ENCODE measurements at regions not wholly inside any gene's neighbourhood (a gene's known extent, or its start where the extent isn't known, plus 50 kb on each side); places are given as distances from the start of the nearest gene placed in this dataset.

DNA sequence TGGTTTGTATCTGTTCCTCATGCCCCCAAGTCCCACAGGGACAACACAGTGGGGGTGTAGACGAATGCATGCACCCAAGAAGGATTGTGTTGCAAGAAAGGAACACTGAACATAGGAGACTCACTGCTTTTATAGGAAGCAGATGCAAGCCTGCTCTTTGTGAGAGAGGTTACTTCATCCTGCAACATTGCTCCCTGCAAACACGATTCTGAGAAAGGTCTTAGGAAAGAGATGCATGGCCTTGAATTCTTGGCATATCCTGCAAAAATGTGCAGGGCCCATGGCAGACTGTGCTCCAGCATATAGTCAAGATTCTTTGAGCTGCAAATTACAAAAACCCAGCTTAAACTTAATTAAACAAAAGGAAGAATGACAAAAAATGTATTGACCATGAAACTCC is 312.2 kb upstream of the MGAT5 start:
- H3K9ac ChIP-seq (ENCODE audit: low read length), result no peak overlapping the region
- H3K27ac ChIP-seq (ENCODE audit: low read depth, low read length), result no peak overlapping the region
- H3K27me3 ChIP-seq (ENCODE audit: control insufficient read depth, insufficient read depth, low read length), result no peaks in the 10 kb centered on the region
- H3K36me3 ChIP-seq (ENCODE audit: control insufficient read depth, insufficient read depth, low read length), result no peaks in the 10 kb centered on the region
- no peaks in the 10 kb centered on the region for H3K4me1 ChIP-seq (ENCODE audit: control insufficient read depth, insufficient read depth, low read length)
- no peak overlapping the region for H3K4me3 ChIP-seq (ENCODE audit: low read length)

DNA sequence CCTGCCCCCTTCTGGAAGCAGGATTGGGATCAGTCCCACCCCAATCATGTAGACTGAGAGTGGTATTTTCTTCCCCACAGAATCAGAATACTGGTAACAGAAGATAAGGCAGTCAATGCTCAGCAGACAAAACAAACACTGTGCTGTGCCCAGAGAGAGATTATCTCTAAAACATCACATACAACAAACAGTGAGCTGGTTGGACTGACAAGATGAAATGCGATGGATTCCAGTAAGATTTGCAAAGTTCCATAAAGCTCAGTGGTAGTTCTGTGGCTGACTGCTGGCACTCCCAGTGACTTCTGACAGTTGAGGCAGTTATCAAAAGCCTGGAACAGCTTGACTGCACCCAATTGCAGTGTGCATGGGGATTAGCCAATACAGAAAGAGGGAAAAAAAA is 311.5 kb upstream of the MGAT5 start:
- Histone ChIP-seq H3K27me3 (ENCODE audit: control insufficient read depth, insufficient read depth, low read length) (no peaks in the 10 kb centered on the region), H3K36me3 (ENCODE audit: control insufficient read depth, insufficient read depth, low read length) (no peaks in the 10 kb centered on the region), H3K4me3 (ENCODE audit: low read length) (no peak overlapping the region), H3K4me1 (ENCODE audit: control insufficient read depth, insufficient read depth, low read length) (no peaks in the 10 kb centered on the region), H3K9ac (ENCODE audit: low read length) (no peak overlapping the region), H3K27ac (ENCODE audit: low read depth, low read length) (no peak overlapping the region)

DNA sequence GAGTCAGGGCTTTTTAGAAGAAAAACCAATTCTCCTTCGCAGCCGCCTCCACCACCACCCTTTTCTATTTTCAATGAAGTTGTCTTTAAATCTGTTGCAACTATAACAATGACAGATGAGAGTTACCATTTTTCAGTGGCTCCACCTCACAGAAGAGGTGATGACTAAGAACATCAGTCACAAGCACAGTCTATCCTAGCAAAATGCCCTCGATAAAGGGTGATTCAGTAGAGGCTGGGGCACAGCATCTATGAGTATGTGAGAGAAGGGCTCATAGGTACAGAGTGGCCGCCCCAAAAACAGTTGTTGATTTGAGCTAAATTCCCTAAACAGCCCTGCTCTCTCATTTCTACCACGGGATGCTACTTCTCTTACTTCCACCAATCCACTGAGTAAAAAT is 310.8 kb upstream of the MGAT5 start:
- H3K4me1 ChIP-seq (ENCODE audit: control insufficient read depth, insufficient read depth, low read length), result no peaks in the 10 kb centered on the region
- H3K27me3 ChIP-seq (ENCODE audit: control insufficient read depth, insufficient read depth, low read length), result no peaks in the 10 kb centered on the region

DNA sequence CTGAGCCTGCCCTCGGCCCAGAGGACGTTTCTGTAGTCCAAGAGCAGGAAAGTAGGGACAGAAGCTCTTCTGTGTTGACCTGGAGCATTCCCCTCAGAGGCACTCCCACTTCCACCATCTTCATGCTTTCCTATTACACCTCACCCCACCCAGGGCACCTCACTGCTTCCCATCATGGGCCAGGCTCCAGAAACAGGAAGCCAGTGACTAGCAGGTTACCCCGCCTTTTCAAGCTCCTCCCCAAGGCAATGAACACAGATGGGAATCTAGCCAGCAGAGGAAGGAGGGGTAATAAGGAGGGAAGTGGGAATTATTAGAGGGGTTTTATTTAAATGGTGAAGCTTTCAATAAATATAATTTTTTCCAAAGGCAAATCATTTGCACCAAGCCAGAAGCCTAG is 308.8 kb upstream of the MGAT5 start:
- no peaks in the 10 kb centered on the region for H3K27me3 ChIP-seq (ENCODE audit: control insufficient read depth, insufficient read depth, low read length)
- no peak overlapping the region for H3K27ac ChIP-seq (ENCODE audit: low read depth, low read length)
- H3K4me3 ChIP-seq (ENCODE audit: low read length), result no peak overlapping the region
- H3K4me1 ChIP-seq (ENCODE audit: control insufficient read depth, insufficient read depth, low read length), result no peaks in the 10 kb centered on the region
- H3K9ac ChIP-seq (ENCODE audit: low read length), result no peak overlapping the region
- H3K36me3 ChIP-seq (ENCODE audit: control insufficient read depth, insufficient read depth, low read length), result no peaks in the 10 kb centered on the region

More for the DNA sequence above, 310.8 kb upstream of the MGAT5 start:
- Histone ChIP-seq H3K36me3 (ENCODE audit: control insufficient read depth, insufficient read depth, low read length) (no peaks in the 10 kb centered on the region), H3K9ac (ENCODE audit: low read length) (no peak overlapping the region), H3K27ac (ENCODE audit: low read depth, low read length) (no peak overlapping the region), H3K4me3 (ENCODE audit: low read length) (no peak overlapping the region)

DNA sequence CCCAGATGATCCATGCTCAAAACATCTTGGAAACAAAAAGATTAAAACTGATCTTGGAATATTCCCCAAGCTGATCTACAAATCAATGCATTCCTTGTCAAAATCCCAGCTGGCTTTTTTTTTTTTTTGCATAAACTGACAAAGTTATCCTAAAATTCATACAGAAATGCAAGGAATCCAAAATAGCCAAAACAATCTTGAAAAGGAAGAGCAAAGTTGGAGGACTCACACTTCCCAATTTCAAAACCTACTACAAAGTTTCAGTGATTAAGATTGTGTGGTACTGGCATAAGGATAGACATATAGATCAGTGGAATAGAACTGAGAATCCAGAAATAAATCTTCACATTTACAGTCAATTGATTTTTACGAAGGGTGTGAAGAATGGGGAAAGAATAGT is 306.8 kb upstream of the MGAT5 start:
- Histone ChIP-seq H3K27ac (ENCODE audit: low read depth, low read length) (no peak overlapping the region), H3K4me3 (ENCODE audit: low read length) (no peak overlapping the region), H3K4me1 (ENCODE audit: control insufficient read depth, insufficient read depth, low read length) (no peaks in the 10 kb centered on the region), H3K36me3 (ENCODE audit: control insufficient read depth, insufficient read depth, low read length) (no peaks in the 10 kb centered on the region), H3K9ac (ENCODE audit: low read length) (no peak overlapping the region), H3K27me3 (ENCODE audit: control insufficient read depth, insufficient read depth, low read length) (no peaks in the 10 kb centered on the region)

DNA sequence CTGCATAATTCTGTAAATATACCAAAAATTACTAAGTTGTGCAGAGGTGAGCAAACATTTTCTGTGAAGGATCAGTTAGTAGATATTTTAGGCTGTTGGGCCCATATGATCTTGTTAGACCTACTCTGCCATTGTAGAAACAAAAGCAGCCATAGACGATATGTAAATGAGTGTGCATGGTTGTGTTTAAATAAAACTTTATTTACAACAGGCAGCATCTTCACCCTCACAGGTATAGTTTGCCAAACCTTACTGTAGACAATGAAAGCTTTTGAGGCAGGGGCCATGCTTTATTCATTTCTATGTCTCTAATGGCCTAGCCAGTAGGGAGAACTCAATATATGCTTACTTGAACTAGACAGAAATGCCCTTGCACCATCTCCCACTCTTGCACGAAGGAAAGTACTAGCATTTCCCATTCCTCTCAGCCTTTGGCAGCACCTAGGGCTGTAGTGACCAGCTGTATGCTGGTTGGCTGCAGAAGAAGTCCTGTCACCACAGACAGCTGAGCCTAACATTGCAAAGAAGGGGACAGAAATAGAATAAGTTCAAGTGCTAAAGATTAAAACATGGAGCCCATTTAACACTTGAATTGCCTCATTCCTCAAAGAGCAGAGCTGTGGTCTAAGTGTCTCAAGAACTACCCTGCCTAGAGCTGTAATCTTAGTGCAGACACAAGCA is 305.1 kb upstream of the MGAT5 start:
- Histone ChIP-seq H3K4me3 (ENCODE audit: low read length) (no peak overlapping the region), H3K4me1 (ENCODE audit: control insufficient read depth, insufficient read depth, low read length) (no peaks in the 10 kb centered on the region), H3K9ac (ENCODE audit: low read length) (no peak overlapping the region), H3K36me3 (ENCODE audit: control insufficient read depth, insufficient read depth, low read length) (no peaks in the 10 kb centered on the region), H3K27ac (ENCODE audit: low read depth, low read length) (no peak overlapping the region), H3K27me3 (ENCODE audit: control insufficient read depth, insufficient read depth, low read length) (no peaks in the 10 kb centered on the region)

DNA sequence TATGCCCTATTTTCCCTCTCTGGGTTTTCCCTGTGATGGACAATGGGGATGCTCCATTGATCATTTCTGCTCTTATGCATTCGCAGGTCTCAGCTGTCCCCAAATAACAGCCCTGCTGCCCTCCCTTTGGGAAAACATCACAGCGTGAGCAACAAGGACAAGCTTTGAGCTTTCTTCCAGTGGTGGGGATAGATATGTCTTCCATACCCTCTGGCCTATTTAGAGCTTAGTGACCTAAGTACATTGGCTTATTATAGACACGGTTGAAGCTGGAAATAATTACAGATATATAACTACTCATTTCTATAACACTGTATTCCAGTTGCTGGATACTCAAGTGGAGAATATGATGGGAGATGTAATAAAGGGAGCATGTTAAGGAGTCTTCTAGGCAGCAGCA is 304.3 kb upstream of the MGAT5 start:
- no peaks in the 10 kb centered on the region for H3K36me3 ChIP-seq (ENCODE audit: control insufficient read depth, insufficient read depth, low read length)
- H3K4me1 ChIP-seq (ENCODE audit: control insufficient read depth, insufficient read depth, low read length), result no peaks in the 10 kb centered on the region
- H3K27me3 ChIP-seq (ENCODE audit: control insufficient read depth, insufficient read depth, low read length), result no peaks in the 10 kb centered on the region
- no peak overlapping the region for H3K27ac ChIP-seq (ENCODE audit: low read depth, low read length)
- no peak overlapping the region for H3K4me3 ChIP-seq (ENCODE audit: low read length)
- H3K9ac ChIP-seq (ENCODE audit: low read length), result no peak overlapping the region

DNA sequence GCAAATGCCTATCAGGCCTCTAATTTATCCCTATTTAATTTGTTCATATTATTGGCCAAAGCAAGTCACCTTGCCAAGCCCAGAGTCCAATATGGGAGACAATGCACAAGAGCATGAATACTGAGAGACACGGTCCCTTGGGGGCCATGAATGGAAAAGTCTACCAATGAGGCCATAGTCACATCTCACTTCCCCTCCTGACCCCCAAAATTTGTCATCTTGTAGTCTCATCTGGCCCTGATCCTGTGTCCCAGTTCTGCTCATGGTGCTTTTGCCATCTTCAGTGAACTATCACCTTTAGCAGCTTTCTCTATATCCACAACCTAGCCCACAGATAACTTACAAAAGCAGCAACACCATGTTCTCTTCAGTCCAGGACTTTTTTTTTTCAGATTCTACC is 302.7 kb upstream of the MGAT5 start:
- no peak overlapping the region for H3K4me3 ChIP-seq (ENCODE audit: low read length)
- H3K27ac ChIP-seq (ENCODE audit: low read depth, low read length), result no peak overlapping the region
- H3K9ac ChIP-seq (ENCODE audit: low read length), result no peak overlapping the region
- no peaks in the 10 kb centered on the region for H3K4me1 ChIP-seq (ENCODE audit: control insufficient read depth, insufficient read depth, low read length)
- no peaks in the 10 kb centered on the region for H3K27me3 ChIP-seq (ENCODE audit: control insufficient read depth, insufficient read depth, low read length)
- no peaks in the 10 kb centered on the region for H3K36me3 ChIP-seq (ENCODE audit: control insufficient read depth, insufficient read depth, low read length)

DNA sequence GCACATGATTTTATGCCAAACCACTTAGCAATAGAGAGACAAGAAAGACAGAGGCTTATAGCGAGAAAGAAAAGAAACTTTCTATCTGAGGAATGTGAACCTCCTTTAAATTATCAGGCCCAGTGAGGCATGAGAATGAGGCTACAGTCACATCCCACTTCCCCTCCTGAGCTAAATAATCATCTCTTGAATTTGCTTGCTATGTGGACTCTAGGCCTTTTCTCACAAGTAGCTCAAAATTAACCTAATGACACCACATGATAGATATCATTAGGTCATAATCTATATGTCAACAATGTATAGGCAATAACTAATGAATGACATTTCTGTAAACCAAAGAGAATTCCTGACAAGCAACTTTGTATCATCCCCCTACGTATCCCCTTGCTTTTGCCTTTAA is 301.5 kb upstream of the MGAT5 start:
- Histone ChIP-seq H3K27me3 (ENCODE audit: control insufficient read depth, insufficient read depth, low read length) (no peaks in the 10 kb centered on the region), H3K4me3 (ENCODE audit: low read length) (no peak overlapping the region), H3K9ac (ENCODE audit: low read length) (no peak overlapping the region), H3K4me1 (ENCODE audit: control insufficient read depth, insufficient read depth, low read length) (no peaks in the 10 kb centered on the region), H3K36me3 (ENCODE audit: control insufficient read depth, insufficient read depth, low read length) (no peaks in the 10 kb centered on the region), H3K27ac (ENCODE audit: low read depth, low read length) (no peak overlapping the region)

DNA sequence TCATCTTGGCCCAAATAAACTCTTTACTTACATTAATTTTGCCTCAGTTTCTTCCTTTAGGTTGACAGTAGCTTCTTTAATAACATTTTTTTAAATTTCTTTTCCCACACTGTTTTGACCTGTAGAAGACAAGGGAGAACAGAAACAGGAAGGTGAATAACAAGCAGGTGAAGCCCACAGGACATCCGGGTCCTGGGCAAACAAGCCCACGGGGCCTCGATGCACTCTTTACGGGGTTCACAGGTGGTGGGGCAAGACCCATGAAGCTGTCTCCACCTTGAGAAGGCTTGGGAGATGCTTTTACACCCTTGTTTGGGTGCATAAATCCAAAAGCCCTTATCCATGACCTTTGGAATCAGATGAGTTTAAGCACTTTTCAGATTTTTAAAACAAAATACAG is 301.0 kb upstream of the MGAT5 start:
- H3K36me3 ChIP-seq (ENCODE audit: control insufficient read depth, insufficient read depth, low read length), result no peaks in the 10 kb centered on the region
- H3K27ac ChIP-seq (ENCODE audit: low read depth, low read length), result no peak overlapping the region
- H3K27me3 ChIP-seq (ENCODE audit: control insufficient read depth, insufficient read depth, low read length), result no peaks in the 10 kb centered on the region
- H3K4me1 ChIP-seq (ENCODE audit: control insufficient read depth, insufficient read depth, low read length), result no peaks in the 10 kb centered on the region
- no peak overlapping the region for H3K9ac ChIP-seq (ENCODE audit: low read length)
- H3K4me3 ChIP-seq (ENCODE audit: low read length), result no peak overlapping the region

DNA sequence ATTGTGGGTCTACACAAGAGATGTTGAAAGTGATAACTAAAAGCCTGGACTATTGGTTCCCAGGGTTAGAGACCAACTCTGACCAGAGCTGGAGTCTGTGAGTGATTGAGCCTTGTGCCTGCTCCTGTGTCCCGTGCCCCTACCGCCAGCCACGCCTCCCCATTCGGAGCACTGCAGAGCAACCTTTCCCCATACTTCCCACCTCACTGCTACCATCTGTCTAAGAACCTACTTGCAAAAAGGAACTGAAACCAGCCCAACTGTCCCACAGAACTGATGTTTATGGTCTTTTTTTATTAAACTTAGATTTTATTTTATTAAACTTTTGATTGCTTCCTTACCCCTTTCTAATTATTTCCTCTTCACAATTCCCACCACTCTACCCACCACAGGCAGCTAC is 300.3 kb upstream of the MGAT5 start:
- no peak overlapping the region for H3K9ac ChIP-seq (ENCODE audit: low read length)
- no peaks in the 10 kb centered on the region for H3K36me3 ChIP-seq (ENCODE audit: control insufficient read depth, insufficient read depth, low read length)
- no peaks in the 10 kb centered on the region for H3K27me3 ChIP-seq (ENCODE audit: control insufficient read depth, insufficient read depth, low read length)
- H3K27ac ChIP-seq (ENCODE audit: low read depth, low read length), result no peak overlapping the region
- no peak overlapping the region for H3K4me3 ChIP-seq (ENCODE audit: low read length)
- H3K4me1 ChIP-seq (ENCODE audit: control insufficient read depth, insufficient read depth, low read length), result no peaks in the 10 kb centered on the region

DNA sequence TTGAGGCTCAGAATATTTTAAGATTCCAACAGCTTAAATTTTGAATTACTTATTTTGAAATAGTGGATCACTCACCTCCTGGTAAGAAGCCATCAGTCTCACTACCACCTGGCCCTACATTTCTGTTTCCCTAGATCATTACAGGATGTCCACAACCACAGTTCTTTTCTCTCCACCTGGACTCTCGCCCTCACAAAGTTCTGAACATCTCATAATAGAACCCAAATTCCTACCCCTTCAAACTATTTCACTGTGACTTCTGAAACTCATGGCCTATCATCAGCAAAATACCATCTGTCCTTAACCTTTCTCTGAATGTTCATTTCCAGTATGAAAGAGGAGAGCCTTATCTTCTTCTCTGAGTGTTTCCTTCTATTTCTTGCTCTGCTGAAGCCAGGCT is 299.2 kb upstream of the MGAT5 start:
- Histone ChIP-seq H3K4me1 (ENCODE audit: control insufficient read depth, insufficient read depth, low read length) (no peaks in the 10 kb centered on the region), H3K4me3 (ENCODE audit: low read length) (no peak overlapping the region), H3K9ac (ENCODE audit: low read length) (no peak overlapping the region), H3K27me3 (ENCODE audit: control insufficient read depth, insufficient read depth, low read length) (no peaks in the 10 kb centered on the region), H3K27ac (ENCODE audit: low read depth, low read length) (no peak overlapping the region), H3K36me3 (ENCODE audit: control insufficient read depth, insufficient read depth, low read length) (no peaks in the 10 kb centered on the region)

DNA sequence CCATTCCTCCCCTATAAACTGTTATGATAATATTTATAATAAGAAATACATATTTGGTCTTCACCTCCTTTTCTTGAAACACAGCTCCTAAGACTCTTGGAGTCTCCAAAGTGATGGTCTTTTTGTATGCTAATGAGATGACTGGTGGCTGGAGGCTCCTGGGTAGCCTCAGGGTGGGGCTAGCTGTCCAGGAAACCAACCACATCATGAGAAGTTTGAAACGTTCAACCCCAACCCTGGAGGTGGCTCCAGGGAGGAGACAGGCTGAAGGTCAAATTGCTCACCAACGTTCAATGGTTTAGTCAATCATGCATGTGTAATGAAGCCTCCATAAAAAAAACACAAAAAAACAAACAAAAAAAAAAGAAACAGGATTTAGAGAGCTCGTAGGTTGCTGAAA is 298.7 kb upstream of the MGAT5 start:
- no peaks in the 10 kb centered on the region for H3K27me3 ChIP-seq (ENCODE audit: control insufficient read depth, insufficient read depth, low read length)

More for the DNA sequence above, 298.7 kb upstream of the MGAT5 start:
- Histone ChIP-seq H3K27ac (ENCODE audit: low read depth, low read length) (no peak overlapping the region), H3K9ac (ENCODE audit: low read length) (no peak overlapping the region), H3K4me1 (ENCODE audit: control insufficient read depth, insufficient read depth, low read length) (no peaks in the 10 kb centered on the region), H3K4me3 (ENCODE audit: low read length) (no peak overlapping the region), H3K36me3 (ENCODE audit: control insufficient read depth, insufficient read depth, low read length) (no peaks in the 10 kb centered on the region)

Data from rectal smooth muscle tissue (tissue), 1 donor.